SK-N-SH treated with all-trans-retinoic acid at 6 μM for 48 hours (cell line): ENCODE measurements at regions not wholly inside any gene's neighbourhood (a gene's known extent, or its start where the extent isn't known, plus 50 kb on each side); places are given as distances from the start of the nearest gene placed in this dataset.

ENCODE experiments used
- CREB5 ChIP-seq: fragments of 250-450 bp; sonication (Bioruptor Pico); IDR thresholded peaks from 2 replicates; pipeline ENCODE4 v1.5.1; 2020; ENCODE audit warnings: low read depth, mild to moderate bottlenecking, moderate library complexity
- GLIS3 ChIP-seq: fragments of 250-450 bp; sonication (Bioruptor Pico); IDR thresholded peaks from 2 replicates; pipeline ENCODE4 v1.5.0; 2020; ENCODE audit warnings: mild to moderate bottlenecking, moderate library complexity
- ISL1 ChIP-seq: fragments of 250-450 bp; sonication (Bioruptor Pico); IDR thresholded peaks from 2 replicates; pipeline ENCODE4 v2.1.2; 2022; ENCODE audit warnings: mild to moderate bottlenecking, moderate library complexity
- PPARA ChIP-seq: fragments of 250-450 bp; sonication (Bioruptor Pico); IDR thresholded peaks from 2 replicates; pipeline ENCODE4 v1.5.0; 2020; ENCODE audit warnings: mild to moderate bottlenecking, borderline replicate concordance
- TCF4 ChIP-seq: fragments of 250-450 bp; sonication (Bioruptor Pico); IDR thresholded peaks from 2 replicates; pipeline ENCODE4 v1.8.0; 2021; ENCODE audit warnings: mild to moderate bottlenecking, moderate library complexity, borderline replicate concordance
- TOX ChIP-seq: fragments of 250-450 bp; sonication (Bioruptor Pico); IDR thresholded peaks from 2 replicates; pipeline ENCODE4 v1.8.0; 2021; ENCODE audit warnings: mild to moderate bottlenecking, moderate library complexity, borderline replicate concordance
- ZFP3 ChIP-seq: fragments of 250-450 bp; sonication (Bioruptor Pico); IDR thresholded peaks from 2 replicates; pipeline ENCODE4 v1.5.0; 2020; ENCODE audit warnings: mild to moderate bottlenecking, moderate library complexity
- ZNF565 ChIP-seq: fragments of 450-650 bp; formaldehyde crosslinking; conservative IDR thresholded peaks from 2 replicates; pipeline ENCODE4 v1.5.0; 2020; ENCODE audit warnings: low read depth, mild to moderate bottlenecking, moderate library complexity
- TF ChIP-seq, protein P1 (sequence below): fragments of 250-450 bp; sonication (Bioruptor Pico); IDR thresholded peaks from 2 replicates; pipeline ENCODE4 v1.8.0; 2021; ENCODE audit warnings: low read depth, mild to moderate bottlenecking, moderate library complexity, borderline replicate concordance

- TF ChIP-seq PPARA (CRISPR knock-in tag) (no peak), TCF4 (CRISPR knock-in tag) (no peak), TOX (CRISPR knock-in tag) (no peak), ZNF565 (CRISPR knock-in tag) (no peak), ISL1 (CRISPR knock-in tag) (no peak), CREB5 (CRISPR knock-in tag) (no peak), GLIS3 (no peak), ZFP3 (CRISPR knock-in tag) (no peak)
- TF ChIP-seq, protein P1, sequence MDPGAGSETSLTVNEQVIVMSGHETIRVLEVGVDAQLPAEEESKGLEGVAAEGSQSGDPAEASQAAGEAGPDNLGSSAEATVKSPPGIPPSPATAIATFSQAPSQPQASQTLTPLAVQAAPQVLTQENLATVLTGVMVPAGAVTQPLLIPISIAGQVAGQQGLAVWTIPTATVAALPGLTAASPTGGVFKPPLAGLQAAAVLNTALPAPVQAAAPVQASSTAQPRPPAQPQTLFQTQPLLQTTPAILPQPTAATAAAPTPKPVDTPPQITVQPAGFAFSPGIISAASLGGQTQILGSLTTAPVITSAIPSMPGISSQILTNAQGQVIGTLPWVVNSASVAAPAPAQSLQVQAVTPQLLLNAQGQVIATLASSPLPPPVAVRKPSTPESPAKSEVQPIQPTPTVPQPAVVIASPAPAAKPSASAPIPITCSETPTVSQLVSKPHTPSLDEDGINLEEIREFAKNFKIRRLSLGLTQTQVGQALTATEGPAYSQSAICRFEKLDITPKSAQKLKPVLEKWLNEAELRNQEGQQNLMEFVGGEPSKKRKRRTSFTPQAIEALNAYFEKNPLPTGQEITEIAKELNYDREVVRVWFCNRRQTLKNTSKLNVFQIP (CRISPR knock-in tag): no peak
Measured at GRCh38 chr21:14616380-14617039, 70.4 kb upstream of the SAMSN1 start.
